RCC 7860 (cell line): ENCODE measurements at regions not wholly inside any gene's neighbourhood (a gene's known extent, or its start where the extent isn't known, plus 50 kb on each side); places are given as distances from the start of the nearest gene placed in this dataset.
A peak's percentile ranks its signal among the peaks of the same experiment; 100 is the strongest.

Experiments
- DNase-seq: peaks from one replicate; pipeline ENCODE4 v3.0.0-alpha.2; 2015; ENCODE audit warnings: low spot score
- FAIRE-seq: peaks from 2 replicates; lab custom pipeline; 2012; peaks lifted over from hg19 to GRCh38; lab: Jason Lieb, UNC

GRCh38 chr1:208628022-208628914 lies 384.1 kb upstream of the PLXNA2 start:
- DNase-seq (no peak), FAIRE-seq (no peak)

- FAIRE-seq (no peak), DNase-seq (no peak)
These were observed 386.9 kb upstream of the PLXNA2 start for GRCh38 chr1:208631092-208631491.

DNA sequence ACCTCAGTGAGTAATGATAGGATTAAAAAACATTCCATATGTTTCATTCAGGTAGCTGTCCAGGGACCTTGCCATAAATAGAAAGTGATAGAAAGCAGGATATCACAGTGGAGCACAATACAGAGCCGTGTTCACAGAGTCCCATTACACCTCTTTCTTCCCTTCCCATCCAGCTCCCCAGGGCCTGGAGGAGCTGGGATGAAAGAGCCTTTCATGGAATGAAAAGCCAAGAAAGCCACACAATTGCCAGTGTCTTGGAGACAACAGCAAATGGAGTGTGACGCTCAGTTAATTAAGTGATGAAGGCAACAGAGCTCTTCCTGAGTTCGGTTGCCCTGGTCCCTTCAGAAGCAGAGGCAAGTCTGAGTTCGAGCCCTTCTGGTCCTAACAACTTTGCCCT lies 387.3 kb upstream of the PLXNA2 start:
- FAIRE-seq (no peak), DNase-seq (no peak)

- DNase-seq: no peak
- FAIRE-seq: no peak
These were observed 390.4 kb upstream of the PLXNA2 start for GRCh38 chr1:208634346-208635140.

- FAIRE-seq: no peak
- no peak for DNase-seq
These were observed 393.0 kb upstream of the PLXNA2 start for GRCh38 chr1:208637181-208637580.

DNA sequence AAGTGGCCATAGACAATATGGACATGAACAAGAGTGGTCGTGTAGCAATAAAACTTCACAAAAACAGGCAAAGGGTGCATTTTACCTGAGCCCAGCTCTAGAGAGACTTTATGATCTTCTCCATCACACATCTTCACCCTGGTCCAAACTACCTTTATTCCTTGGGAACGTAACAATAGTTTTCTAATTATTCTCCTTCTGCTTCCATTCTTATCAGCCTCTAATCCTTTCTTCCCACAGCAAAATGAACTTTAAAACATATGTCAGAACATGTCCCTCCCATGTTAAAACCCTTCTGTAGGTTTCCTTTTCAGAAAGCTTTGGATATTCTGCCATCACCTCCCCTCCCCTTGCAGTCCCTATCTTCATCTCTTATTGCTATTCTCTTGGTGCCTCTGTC lies 395.2 kb upstream of the PLXNA2 start:
- no peak for DNase-seq
- FAIRE-seq: no peak

DNA sequence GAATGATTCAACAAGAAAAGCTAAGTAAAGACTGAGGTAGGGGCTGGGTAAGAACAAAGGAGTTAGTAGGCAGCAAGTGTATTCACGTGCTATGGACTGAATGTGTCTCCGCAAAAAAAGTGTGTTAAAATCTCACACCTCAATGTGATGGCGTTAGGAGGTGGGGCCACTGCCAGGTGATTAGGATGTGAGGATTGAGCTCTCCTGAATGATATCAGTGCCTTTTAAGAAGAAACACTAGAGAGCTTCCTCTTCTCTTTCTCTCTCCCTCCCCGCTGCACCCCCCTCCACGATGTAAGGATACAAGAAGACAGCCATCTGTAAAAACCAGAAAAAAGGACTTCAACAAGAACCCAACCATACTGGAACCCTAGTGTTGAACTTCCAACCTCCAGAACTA lies 396.1 kb upstream of the PLXNA2 start:
- DNase-seq (no peak), FAIRE-seq (no peak)

- FAIRE-seq: no peak
- DNase-seq: no peak
These were observed 397.5 kb upstream of the PLXNA2 start for GRCh38 chr1:208641579-208642280.

GRCh38 chr1:208643005-208643597 lies 398.9 kb upstream of the PLXNA2 start:
- no peak for DNase-seq

GRCh38 chr1:208644401-208645160 lies 400.4 kb upstream of the PLXNA2 start:
- FAIRE-seq: no peak

More at GRCh38 chr1:208643005-208643597, 398.9 kb upstream of the PLXNA2 start:
- no peak for FAIRE-seq

GRCh38 chr1:208646431-208646830 lies 402.2 kb upstream of the PLXNA2 start:
- FAIRE-seq (no peak), DNase-seq (no peak)

More at GRCh38 chr1:208644401-208645160, 400.4 kb upstream of the PLXNA2 start:
- no peak for DNase-seq

DNA sequence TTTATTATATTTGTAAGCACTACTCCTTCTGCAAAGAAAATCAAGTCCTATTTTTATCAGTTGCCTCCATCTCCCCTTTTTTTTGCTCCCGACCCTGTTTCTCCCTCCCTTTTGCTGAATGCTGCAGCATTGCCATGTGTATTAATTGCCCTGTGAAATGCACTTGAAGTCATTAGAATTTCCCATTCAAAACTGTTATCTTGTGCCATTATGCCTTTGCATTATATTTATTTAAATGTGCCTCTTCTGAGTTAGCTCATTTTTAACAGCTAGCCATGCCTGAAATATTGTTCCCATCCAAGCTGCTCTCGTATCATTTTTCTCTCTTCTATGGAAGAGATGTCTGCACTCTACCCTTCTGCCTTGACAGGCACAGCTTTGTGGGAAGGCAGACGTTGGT lies 404.0 kb upstream of the PLXNA2 start:
- no peak for DNase-seq
- FAIRE-seq: no peak

GRCh38 chr1:208652296-208653160 lies 408.3 kb upstream of the PLXNA2 start:
- DNase-seq (peak; percentile 59), FAIRE-seq (peak; percentile 45)

DNA sequence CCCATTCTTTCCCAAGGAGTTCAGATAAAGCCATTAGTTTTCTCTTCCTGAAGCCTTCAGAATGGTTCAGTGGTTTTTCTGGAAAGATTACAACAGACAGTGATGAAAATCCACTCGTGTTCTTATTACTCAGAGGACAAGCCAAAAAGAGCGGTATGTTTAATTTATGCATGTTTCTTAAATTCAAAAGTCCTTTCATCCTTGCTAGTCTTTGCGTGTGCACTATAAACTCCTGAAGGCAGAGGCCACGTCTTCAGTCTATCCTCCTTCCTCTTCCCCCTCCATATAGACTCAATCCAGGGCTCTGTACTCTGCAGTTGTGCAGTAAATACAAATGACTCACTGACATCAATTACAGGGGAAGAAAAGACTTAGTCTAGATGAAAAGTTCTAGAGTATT lies 409.2 kb upstream of the PLXNA2 start:
- FAIRE-seq (no peak), DNase-seq (no peak)

DNA sequence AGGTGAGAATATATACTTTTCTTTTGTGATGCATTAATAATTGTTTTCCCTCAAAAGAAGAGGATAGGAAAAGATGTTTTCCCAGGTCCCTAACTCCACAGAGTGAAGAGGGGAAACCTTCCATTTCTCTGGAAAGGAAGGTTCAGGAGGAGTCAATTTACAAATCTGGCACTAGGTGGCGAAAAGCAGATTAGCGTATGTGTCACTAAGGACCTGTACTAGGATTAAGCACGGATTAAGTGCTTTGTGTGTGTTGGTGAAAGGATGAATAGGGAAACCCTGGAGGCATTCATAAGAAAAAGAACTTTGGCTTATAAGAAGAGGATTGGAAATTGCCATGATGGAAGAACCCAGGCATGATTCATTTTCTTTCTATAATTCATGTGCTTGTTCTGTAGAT lies 410.1 kb upstream of the PLXNA2 start:
- no peak for FAIRE-seq
- DNase-seq: peak; percentile 15

- DNase-seq (no peak), FAIRE-seq (no peak)
These were observed 421.8 kb upstream of the PLXNA2 start for GRCh38 chr1:208665936-208666335.

- FAIRE-seq (no peak), DNase-seq (no peak)
These were observed 424.8 kb upstream of the PLXNA2 start for GRCh38 chr1:208668991-208669390.

- DNase-seq (no peak), FAIRE-seq (no peak)
These were observed 426.6 kb upstream of the PLXNA2 start for GRCh38 chr1:208670778-208671177.
